Lung (tissue), 11 donors: ENCODE measurements at regions not wholly inside any gene's neighbourhood (a gene's known extent, or its start where the extent isn't known, plus 50 kb on each side); places are given as distances from the start of the nearest gene placed in this dataset.

Experiments used
- ATAC-seq: fragments of 200-7000 bp; cut with Tn5 transposase; one replicate; pipeline ENCODE4 v1.9.1; 2020; ENCODE audit warnings: moderate number of reproducible peaks; ENCODE audit not compliant: insufficient read depth, low FRiP score
- DNase-seq, 3 donors: peaks; one replicate each; pipeline ENCODE4 v3.0.0-alpha.2; 2013 to 2017
- H3K27ac ChIP-seq, 2 donors: one replicate each; pipeline ENCODE4 v1.5.1; 2013; ENCODE audit warnings: mild to moderate bottlenecking in 2 of 2, moderate library complexity in 2 of 2, control low read depth in 1 of 2, inconsistent platforms in 1 of 2, low read depth in 1 of 2, low read length in 1 of 2
- H3K27me3 ChIP-seq, 3 donors: one replicate each; pipeline ENCODE4 v1.5.1; 2013; ENCODE audit warnings: low read length in 2 of 3; ENCODE audit not compliant: control insufficient read depth in 3 of 3, insufficient read depth in 3 of 3
- H3K36me3 ChIP-seq, 4 donors: one replicate each; pipeline ENCODE4 v1.5.1; 2013; ENCODE audit warnings: low read length in 4 of 4, mild to moderate bottlenecking in 1 of 4, moderate library complexity in 1 of 4; ENCODE audit not compliant: control insufficient read depth in 4 of 4, insufficient read depth in 4 of 4
- H3K4me1 ChIP-seq, 5 donors: one replicate each; pipeline ENCODE4 v1.5.1; 2013; ENCODE audit warnings: low read length in 5 of 5, mild to moderate bottlenecking in 2 of 5, moderate library complexity in 1 of 5; ENCODE audit not compliant: control insufficient read depth in 5 of 5, insufficient read depth in 5 of 5
- H3K4me3 ChIP-seq: one replicate; pipeline ENCODE4 v1.5.1; 2013; ENCODE audit warnings: mild to moderate bottlenecking, control low read depth, moderate library complexity
- H3K9ac ChIP-seq, 2 donors: one replicate each; pipeline ENCODE4 v1.5.1; 2013; ENCODE audit warnings: low read length in 2 of 2, control low read depth in 1 of 2; ENCODE audit not compliant: insufficient read depth in 1 of 2
- H3K9me3 ChIP-seq, 4 donors: one replicate each; pipeline ENCODE4 v1.5.1; 2013; ENCODE audit warnings: low read length in 3 of 4, mild to moderate bottlenecking in 1 of 4, moderate library complexity in 1 of 4; ENCODE audit not compliant: control insufficient read depth in 4 of 4, insufficient read depth in 3 of 4
- WGBS, 2 donors: extraction: QIAGEN DNeasy Blood & Tissue Kit; methylation state at CpG; one replicate each; pipeline ENCODE4 v1.1.7; 2013; 5-methylcytosine and 5-hydroxymethylcytosine counted together
- TF ChIP-seq, protein P1 (sequence below): IDR thresholded peaks from 2 replicates; pipeline ENCODE4 v1.5.1; 2012; ENCODE audit warnings: mild to moderate bottlenecking; ENCODE audit errors: control extremely low read depth, extremely low read depth
- donor health status: control.
- donor health status: control.
- donor health status: Bipolar disorder and iron deficiency.
- donor health status: healthy.
- donor health status: DM: yes; HTN: yes; CAD: no.

DNA sequence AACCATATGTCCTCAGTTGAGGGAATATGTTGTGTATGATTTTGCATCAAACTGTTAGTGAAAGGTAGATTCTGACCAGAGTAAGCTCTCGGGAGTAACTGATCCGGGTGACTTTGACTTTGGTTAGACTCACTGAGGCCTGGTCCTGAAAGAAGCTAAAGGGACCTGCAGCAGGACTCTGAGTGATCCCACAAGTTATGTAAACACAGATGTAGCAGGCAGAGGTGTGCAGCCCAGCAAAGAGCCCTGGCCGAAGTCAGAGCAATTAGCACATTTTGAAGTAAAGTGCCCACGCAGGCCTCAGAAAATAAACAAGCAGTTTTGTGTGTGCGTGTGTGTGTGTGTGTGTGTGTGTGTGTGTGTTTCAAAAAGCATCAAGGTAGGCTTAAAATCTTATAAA, 245.6 kb upstream of the FERD3L start:
- ATAC-seq: no peak
- no peaks in the 10 kb centered on the region for H3K4me1 ChIP-seq

DNA sequence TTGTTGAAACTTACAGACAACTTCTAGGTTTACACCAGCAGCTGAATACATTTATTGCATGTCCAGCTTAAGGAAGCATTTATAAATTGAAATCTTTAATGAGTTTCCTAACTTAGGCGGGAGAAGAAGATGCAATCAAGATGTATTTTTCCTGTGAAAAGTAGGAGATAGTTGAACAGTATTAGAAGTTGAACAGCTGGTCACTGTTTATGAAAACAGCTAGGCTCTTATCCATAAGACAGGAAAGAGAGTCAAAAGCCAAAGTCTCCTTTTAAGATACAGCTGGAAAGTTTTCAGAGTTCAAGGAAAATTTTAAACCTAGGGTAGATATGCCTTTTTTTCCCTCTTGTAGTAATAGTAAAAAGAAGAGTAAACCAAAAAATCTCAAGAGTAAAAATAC, 236.1 kb upstream of the FERD3L start:
- Histone ChIP-seq H3K27me3 (no peaks in the 10 kb centered on the region), H3K4me3 (no peak overlapping the region), H3K27ac (no peak overlapping the region), H3K9me3 (no peaks in the 10 kb centered on the region), H3K9ac (no peak overlapping the region), H3K4me1 (peaks cover 0 to 8% (median 3%) of the 10 kb centered on the region in 5 donors), H3K36me3 (no peaks in the 10 kb centered on the region)
- peak in 2 of 3 donors; percentile 26 to 59 for DNase-seq
- TF ChIP-seq, protein P1, sequence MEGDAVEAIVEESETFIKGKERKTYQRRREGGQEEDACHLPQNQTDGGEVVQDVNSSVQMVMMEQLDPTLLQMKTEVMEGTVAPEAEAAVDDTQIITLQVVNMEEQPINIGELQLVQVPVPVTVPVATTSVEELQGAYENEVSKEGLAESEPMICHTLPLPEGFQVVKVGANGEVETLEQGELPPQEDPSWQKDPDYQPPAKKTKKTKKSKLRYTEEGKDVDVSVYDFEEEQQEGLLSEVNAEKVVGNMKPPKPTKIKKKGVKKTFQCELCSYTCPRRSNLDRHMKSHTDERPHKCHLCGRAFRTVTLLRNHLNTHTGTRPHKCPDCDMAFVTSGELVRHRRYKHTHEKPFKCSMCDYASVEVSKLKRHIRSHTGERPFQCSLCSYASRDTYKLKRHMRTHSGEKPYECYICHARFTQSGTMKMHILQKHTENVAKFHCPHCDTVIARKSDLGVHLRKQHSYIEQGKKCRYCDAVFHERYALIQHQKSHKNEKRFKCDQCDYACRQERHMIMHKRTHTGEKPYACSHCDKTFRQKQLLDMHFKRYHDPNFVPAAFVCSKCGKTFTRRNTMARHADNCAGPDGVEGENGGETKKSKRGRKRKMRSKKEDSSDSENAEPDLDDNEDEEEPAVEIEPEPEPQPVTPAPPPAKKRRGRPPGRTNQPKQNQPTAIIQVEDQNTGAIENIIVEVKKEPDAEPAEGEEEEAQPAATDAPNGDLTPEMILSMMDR: no peak
- no peak for ATAC-seq
- 64% methylated on average over 1 of the region's 1 CpG for whole genome bisulfite sequencing, 2 donors

More for the DNA sequence above, 245.6 kb upstream of the FERD3L start:
- Histone ChIP-seq H3K36me3 (no peaks in the 10 kb centered on the region), H3K9ac (no peak overlapping the region), H3K4me3 (no peak overlapping the region), H3K27me3 (no peaks in the 10 kb centered on the region), H3K27ac (no peak overlapping the region), H3K9me3 (peaks cover 0 to 2% (median 0%) of the 10 kb centered on the region in 4 donors)
- TF ChIP-seq, protein P1: no peak
- 53 to 72% methylated on average over 5 of the region's 5 CpGs for WGBS, 2 donors
- DNase-seq: no peak

DNA sequence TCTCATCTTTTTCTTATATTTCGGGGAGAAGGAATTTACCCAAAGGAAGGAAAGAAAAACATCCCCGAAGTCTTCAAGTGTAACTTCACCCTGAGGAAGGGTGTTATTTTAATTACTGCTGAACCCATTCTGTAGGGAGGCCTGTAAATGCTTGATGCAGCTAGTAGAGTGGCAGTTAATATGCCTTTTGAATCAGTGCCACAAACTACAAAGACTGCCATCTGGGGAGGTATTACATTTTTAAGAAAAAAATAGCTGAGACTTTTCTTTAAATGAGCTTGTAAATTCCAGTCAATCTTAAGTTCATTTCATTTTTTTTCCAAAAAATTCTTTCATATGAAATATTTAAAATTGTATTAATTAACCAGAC, 233.1 kb upstream of the FERD3L start:
- Histone ChIP-seq H3K4me3 (no peak overlapping the region), H3K27me3 (no peaks in the 10 kb centered on the region), H3K27ac (no peak overlapping the region), H3K4me1 (peaks cover 0 to 8% (median 3%) of the 10 kb centered on the region in 5 donors), H3K9me3 (no peaks in the 10 kb centered on the region), H3K36me3 (no peaks in the 10 kb centered on the region), H3K9ac (no peak overlapping the region)
- ATAC-seq (no peak), DNase-seq (no peak)
- TF ChIP-seq, protein P1: no peak
- 56 to 80% methylated on average over 2 of the region's 2 CpGs for WGBS, 2 donors
